Peyer's patch (tissue), 4 donors: ENCODE measurements at regions not wholly inside any gene's neighbourhood (a gene's known extent, or its start where the extent isn't known, plus 50 kb on each side); places are given as distances from the start of the nearest gene placed in this dataset.

Experiments used
- POLR2A ChIP-seq, 2 donors: fragments of 450-650 bp; IDR thresholded peaks; one replicate each; pipeline ENCODE4 v1.5.1; 2017; ENCODE audit warnings: antibody characterized with exemption in 2 of 2, mild to moderate bottlenecking in 2 of 2, moderate library complexity in 2 of 2
- TF ChIP-seq, protein P1 (sequence below), 6 experiments: fragments of 450-650 bp in 4 of 6; fragments of 200-600 bp in 2 of 6; sonication (generic) in 1 of 6; IDR thresholded peaks; one replicate each; pipeline ENCODE4 v1.5.1; 2017 to 2019; ENCODE audit warnings: antibody characterized with exemption in 6 of 6, mild to moderate bottlenecking in 3 of 6, moderate library complexity in 1 of 6

DNA sequence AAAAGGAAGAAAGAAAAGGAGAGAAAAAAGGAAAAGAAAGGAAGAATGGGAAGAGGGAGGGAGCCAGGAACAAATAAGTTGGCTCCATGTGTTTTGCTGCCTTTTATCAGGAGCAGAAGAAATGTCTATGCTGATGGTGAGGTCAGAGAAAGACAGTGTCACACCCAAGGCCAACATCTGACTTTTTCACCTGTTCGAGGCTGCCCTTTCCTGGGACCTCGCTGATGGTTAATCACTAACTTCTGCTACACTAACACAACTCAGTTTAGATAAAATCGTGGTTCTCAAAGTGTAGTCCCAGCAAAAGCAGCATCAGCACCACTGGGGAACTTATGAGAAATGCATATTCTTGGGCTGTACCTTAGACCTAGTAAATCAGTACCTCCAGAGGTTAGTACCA is 88.2 kb upstream of the FER start:
- TF ChIP-seq, protein P1, sequence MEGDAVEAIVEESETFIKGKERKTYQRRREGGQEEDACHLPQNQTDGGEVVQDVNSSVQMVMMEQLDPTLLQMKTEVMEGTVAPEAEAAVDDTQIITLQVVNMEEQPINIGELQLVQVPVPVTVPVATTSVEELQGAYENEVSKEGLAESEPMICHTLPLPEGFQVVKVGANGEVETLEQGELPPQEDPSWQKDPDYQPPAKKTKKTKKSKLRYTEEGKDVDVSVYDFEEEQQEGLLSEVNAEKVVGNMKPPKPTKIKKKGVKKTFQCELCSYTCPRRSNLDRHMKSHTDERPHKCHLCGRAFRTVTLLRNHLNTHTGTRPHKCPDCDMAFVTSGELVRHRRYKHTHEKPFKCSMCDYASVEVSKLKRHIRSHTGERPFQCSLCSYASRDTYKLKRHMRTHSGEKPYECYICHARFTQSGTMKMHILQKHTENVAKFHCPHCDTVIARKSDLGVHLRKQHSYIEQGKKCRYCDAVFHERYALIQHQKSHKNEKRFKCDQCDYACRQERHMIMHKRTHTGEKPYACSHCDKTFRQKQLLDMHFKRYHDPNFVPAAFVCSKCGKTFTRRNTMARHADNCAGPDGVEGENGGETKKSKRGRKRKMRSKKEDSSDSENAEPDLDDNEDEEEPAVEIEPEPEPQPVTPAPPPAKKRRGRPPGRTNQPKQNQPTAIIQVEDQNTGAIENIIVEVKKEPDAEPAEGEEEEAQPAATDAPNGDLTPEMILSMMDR (IDR thresholded peaks at IDR 0.05) = no peak
- no peak for TF ChIP-seq POLR2A (IDR thresholded peaks at IDR 0.05)
